HUES64 (cell line): ENCODE measurements at regions not wholly inside any gene's neighbourhood (a gene's known extent, or its start where the extent isn't known, plus 50 kb on each side); places are given as distances from the start of the nearest gene placed in this dataset.
A peak's percentile ranks its signal among the peaks of the same experiment; 100 is the strongest.

ENCODE experiments used
- H3K27ac ChIP-seq: 2 replicates; pipeline ENCODE4 v1.7.0; 2013; ENCODE audit warnings: low read depth, low read length, inconsistent platforms
- H3K27me3 ChIP-seq: 2 replicates; pipeline ENCODE4 v1.6.1; 2013; ENCODE audit warnings: mild to moderate bottlenecking, low read length; ENCODE audit not compliant: insufficient read depth
- H3K36me3 ChIP-seq: 2 replicates; pipeline ENCODE4 v1.6.1; 2013; ENCODE audit warnings: mild to moderate bottlenecking, low read length; ENCODE audit not compliant: insufficient read depth
- H3K4me1 ChIP-seq: 2 replicates; pipeline ENCODE4 v1.6.1; 2013; ENCODE audit warnings: mild to moderate bottlenecking, low read length, moderate library complexity; ENCODE audit not compliant: insufficient read depth
- H3K4me3 ChIP-seq: 2 replicates; pipeline ENCODE4 v1.5.1; 2013; ENCODE audit warnings: mild to moderate bottlenecking, low read length, moderate library complexity
- H3K9ac ChIP-seq: 2 replicates; pipeline ENCODE4 v1.6.1; 2013; ENCODE audit warnings: mild to moderate bottlenecking, low read depth, low read length
- H3K9me3 ChIP-seq: 2 replicates; pipeline ENCODE4 v1.6.1; 2013; ENCODE audit warnings: low read depth, low read length; ENCODE audit not compliant: insufficient read depth
- WGBS: fragments of 150-250, 120-280 bp; methylation state at CpG from one replicate; pipeline ENCODE4 v1.1.7; 2013; ENCODE audit warnings: missing lambda C conversion rate; 5-methylcytosine and 5-hydroxymethylcytosine counted together

DNA sequence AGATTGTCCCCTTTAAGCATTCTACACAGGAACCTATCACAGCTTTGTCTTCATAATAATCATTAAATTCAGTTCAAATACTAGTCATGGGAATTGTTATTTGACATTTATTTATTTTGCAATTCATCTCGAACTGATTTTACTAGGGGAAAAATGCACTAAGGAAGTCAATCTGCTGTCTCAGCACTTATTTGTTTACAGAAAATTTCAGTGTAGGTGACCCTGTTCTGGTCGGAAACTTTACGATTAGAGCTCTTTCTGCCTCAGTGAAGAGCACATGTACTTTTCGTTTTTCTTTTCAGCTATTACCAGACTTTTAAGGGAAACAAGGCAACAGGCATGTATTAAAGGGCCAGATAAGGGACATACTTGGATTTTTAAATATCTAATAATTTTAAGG, 1405.7 kb upstream of the ZEB2 start:
- no peak overlapping the region for H3K27ac ChIP-seq
- H3K27me3 ChIP-seq, result no peaks in the 10 kb centered on the region
- H3K36me3 ChIP-seq, result no peaks in the 10 kb centered on the region
- 100% methylated on average over 4 of the region's 4 CpGs for WGBS
- H3K9ac ChIP-seq, result no peak overlapping the region
- H3K4me1 ChIP-seq, result peaks cover 12% of the 10 kb centered on the region
- no peaks in the 10 kb centered on the region; the same call in 1 of the 2 replicates for H3K9me3 ChIP-seq
- H3K4me3 ChIP-seq, result no peak overlapping the region

DNA sequence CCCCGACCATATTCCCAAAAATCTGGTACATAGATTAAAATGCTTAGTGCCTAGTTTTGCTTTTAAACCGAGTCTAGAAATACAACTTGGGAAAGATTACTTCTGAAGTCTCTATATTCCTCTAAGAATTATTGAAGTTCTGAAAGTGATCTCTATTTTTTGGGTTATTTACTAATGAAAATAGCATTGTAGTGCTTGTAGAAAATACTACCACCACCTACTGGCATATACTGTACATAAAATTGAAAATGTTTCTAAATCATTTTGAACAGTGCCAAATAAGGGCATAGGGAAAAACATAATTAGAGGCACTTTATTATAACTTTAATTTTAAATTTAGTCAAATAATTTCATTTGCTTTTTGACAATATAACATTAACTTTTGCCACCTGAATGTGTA, 1399.6 kb upstream of the ZEB2 start:
- H3K9me3 ChIP-seq, result no peaks in the 10 kb centered on the region
- no peak overlapping the region for H3K4me3 ChIP-seq
- no peaks in the 10 kb centered on the region for H3K27me3 ChIP-seq
- no peak overlapping the region for H3K27ac ChIP-seq
- H3K36me3 ChIP-seq, result no peaks in the 10 kb centered on the region
- no peak overlapping the region for H3K9ac ChIP-seq
- 100% methylated on average over 1 of the region's 2 CpGs for WGBS
- H3K4me1 ChIP-seq, result 0 out of 2 replicates have a peak, but pooled peaks cover 4% of the 10 kb centered on the region

DNA sequence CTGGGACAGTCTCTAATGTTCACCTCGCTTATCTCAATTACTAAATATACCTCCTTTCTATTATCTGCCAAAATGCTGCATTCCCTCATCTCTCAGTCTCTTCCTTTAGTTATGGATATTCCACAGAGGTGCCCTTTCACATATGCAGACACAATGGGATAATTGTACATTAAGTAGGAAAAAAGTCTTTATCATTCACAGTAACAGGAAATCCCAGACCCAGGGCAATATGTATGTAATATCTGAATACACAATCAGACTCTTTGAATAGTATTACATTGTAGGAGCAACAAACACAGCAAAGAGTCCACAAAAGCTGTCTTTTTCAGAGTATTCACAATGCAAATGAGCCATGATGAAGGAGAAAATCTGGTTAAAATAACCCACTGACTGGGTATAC, 1399.0 kb upstream of the ZEB2 start:
- no peak overlapping the region for H3K4me3 ChIP-seq
- no peaks in the 10 kb centered on the region for H3K36me3 ChIP-seq
- 91% methylated on average over 1 of the region's 1 CpG for WGBS
- H3K9me3 ChIP-seq, result no peaks in the 10 kb centered on the region
- H3K27me3 ChIP-seq, result no peaks in the 10 kb centered on the region
- no peak overlapping the region for H3K27ac ChIP-seq
- H3K4me1 ChIP-seq, result 0 out of 2 replicates have a peak, but pooled peaks cover 4% of the 10 kb centered on the region
- no peak overlapping the region for H3K9ac ChIP-seq

DNA sequence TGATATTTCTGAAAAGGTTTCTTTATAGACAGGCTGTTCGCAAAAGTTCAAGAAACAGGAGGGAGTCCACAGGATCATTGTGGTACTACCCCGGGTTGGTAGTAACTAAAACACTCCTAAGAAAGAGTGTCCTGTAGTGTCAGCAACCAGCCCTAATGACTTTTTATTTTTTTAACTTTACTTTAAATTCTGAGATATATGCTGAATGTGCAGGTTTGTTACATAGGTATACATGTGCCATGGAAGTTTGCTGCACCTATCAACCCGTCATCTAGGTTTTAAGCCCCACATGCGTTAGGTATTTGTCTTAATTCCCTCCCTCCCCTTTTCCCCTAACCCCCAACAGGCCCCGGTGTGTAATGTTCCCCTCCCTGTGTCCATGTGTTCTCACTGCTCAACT, 1396.9 kb upstream of the ZEB2 start:
- H3K4me1 ChIP-seq, result 0 out of 2 replicates have a peak, but pooled peaks cover 4% of the 10 kb centered on the region
- no peaks in the 10 kb centered on the region for H3K9me3 ChIP-seq
- H3K36me3 ChIP-seq, result no peaks in the 10 kb centered on the region
- no peak overlapping the region for H3K9ac ChIP-seq
- no peaks in the 10 kb centered on the region for H3K27me3 ChIP-seq
- no peak overlapping the region for H3K27ac ChIP-seq
- 97% methylated on average over 5 of the region's 5 CpGs for WGBS
- H3K4me3 ChIP-seq, result no peak overlapping the region

DNA sequence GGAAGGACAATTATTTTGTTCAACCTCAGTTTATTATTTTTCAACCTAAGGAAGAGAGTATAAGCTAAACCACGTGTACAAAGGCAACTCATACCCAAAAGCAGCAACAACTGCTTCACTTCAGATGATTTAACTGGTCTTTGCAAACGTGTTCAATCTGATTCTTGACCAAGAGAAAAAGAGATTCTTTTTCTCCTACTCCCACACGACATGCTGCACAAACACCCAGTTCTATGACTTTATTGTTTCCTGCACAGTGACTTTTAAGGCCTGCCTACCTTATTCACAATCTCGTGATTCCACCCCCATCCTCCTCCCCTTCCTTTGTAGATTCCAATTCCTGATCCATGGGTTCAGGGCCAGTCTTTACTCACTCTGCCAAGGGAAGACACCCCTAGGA, 1394.8 kb upstream of the ZEB2 start:
- Histone ChIP-seq H3K27ac (no peak overlapping the region), H3K9me3 (no peaks in the 10 kb centered on the region), H3K27me3 (no peaks in the 10 kb centered on the region), H3K4me1 (peaks cover 6% of the 10 kb centered on the region; the same call in 1 of the 2 replicates), H3K9ac (no peak overlapping the region), H3K4me3 (no peak overlapping the region), H3K36me3 (no peaks in the 10 kb centered on the region)
- WGBS, result 89% methylated on average over 4 of the region's 4 CpGs

DNA sequence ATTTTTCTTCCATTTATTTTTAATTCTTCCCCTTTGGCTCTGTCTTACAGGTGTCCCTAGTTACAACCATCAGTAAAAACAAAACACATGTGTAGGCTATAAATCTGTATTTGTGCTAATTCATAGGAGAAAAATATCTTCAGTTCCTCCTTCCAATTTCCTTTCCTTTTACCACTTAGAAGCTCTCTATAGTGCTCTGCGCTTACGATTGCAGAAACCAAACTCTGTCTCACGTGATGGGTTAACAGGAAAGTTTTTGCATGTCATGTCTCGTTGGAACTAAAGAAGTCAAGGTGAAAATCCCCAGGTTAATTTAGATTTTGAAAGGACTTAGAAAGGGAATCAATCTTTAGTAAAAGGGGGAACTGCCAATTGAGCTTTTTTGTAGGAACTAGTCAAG, 1390.5 kb upstream of the ZEB2 start:
- no peaks in the 10 kb centered on the region for H3K9me3 ChIP-seq
- H3K27me3 ChIP-seq, result no peaks in the 10 kb centered on the region

DNA sequence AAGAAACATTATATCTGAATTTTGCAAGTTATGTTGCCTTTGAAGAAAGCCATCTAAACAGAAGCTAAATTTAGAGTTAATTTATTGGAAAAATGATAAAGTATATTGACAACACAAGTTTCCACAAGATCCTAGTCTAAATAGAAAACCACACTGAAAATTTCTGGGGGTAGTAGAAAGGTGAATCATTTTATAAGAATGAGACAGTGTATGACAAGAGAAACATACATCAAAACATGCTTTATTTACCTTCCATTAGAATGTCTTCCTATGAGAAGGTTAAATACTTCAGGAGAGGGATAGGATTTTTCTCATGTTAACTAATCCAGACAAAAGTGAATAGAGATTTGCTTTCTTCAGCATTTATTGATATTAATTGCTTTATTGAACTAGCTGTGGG, 1389.8 kb upstream of the ZEB2 start:
- H3K36me3 ChIP-seq, result no peaks in the 10 kb centered on the region
- no peak overlapping the region for H3K27ac ChIP-seq
- H3K4me3 ChIP-seq, result no peak overlapping the region
- no peaks in the 10 kb centered on the region for H3K9me3 ChIP-seq
- H3K27me3 ChIP-seq, result no peaks in the 10 kb centered on the region
- H3K9ac ChIP-seq, result no peak overlapping the region
- peaks cover 16% of the 10 kb centered on the region for H3K4me1 ChIP-seq

More for the DNA sequence above, 1390.5 kb upstream of the ZEB2 start:
- Histone ChIP-seq H3K4me1 (peaks cover 11% of the 10 kb centered on the region), H3K4me3 (no peak overlapping the region), H3K9ac (no peak overlapping the region), H3K36me3 (no peaks in the 10 kb centered on the region), H3K27ac (no peak overlapping the region)
- WGBS, result 95% methylated on average over 4 of the region's 4 CpGs

DNA sequence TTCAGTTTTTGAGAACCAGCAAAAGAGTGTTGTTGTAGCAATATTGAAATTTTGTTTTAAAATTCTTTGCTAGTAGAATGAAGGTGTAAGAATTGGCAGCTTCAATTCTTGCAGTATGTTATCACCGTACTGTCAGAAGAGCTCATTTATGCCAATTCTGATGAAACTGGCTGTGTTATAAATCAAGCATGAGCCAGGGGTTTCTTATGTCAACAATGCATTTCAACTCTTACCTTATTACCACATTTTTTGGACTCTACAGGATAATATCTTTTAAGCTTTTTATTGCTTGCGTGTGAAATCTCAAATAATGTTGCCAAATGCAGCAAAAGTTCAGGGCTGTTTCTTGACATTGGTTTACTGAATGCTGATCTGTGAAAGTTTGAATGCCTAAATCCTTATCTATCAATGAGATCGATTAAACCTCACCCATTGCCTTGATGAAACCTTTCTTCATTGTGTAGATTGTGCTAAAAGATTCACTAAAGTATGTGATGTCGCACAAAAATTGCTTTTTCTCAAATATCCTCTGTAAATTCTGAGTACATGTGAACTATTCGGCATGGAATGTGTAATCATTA, 1389.3 kb upstream of the ZEB2 start:
- WGBS, result 98% methylated on average over 3 of the region's 5 CpGs
- no peaks in the 10 kb centered on the region for H3K9me3 ChIP-seq
- H3K27ac ChIP-seq, result no peak overlapping the region
- no peak overlapping the region for H3K4me3 ChIP-seq
- no peaks in the 10 kb centered on the region for H3K36me3 ChIP-seq
- H3K27me3 ChIP-seq, result no peaks in the 10 kb centered on the region
- no peak overlapping the region for H3K9ac ChIP-seq
- H3K4me1 ChIP-seq, result peaks cover 16% of the 10 kb centered on the region

DNA sequence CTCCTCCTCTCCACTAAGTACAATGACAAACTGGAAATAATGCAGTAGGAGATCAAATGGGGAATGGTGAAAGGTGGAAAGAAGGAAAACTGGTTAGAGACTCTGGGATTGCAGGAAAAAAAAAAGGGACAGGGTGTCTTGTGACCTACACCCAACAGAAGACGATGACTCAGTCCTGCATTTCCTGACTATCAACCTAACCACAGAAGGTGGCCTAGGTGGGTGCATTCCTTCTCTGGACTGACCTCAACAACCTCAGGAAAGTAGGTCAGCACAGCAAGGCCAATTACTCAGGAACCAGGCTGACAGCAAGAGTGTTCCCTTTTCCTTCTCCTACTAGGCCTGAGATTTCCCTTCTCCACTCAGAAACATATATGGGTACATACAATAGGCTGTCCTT, 1386.4 kb upstream of the ZEB2 start:
- H3K9me3 ChIP-seq, result peaks cover 12% of the 10 kb centered on the region

DNA sequence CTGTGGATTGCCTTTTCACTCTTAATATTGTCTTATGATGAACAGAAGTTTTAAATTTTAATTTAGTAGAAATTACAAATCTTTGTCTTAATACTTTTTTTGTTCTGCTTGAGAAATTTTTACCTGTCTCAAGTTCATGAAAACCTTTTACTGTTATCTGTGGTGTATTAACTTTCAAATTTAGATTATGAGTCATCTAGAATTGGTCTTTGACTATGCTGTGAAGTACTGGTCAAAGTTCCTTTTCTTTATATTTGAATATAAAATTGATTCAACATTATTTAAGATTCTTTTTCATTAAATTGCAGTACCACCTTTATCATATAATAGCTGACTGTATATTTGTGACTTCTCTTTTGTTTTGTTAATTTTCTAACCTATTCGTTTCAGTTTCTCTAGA, 1385.5 kb upstream of the ZEB2 start:
- H3K9me3 ChIP-seq, result peaks cover 17% of the 10 kb centered on the region
- H3K27ac ChIP-seq, result no peak overlapping the region
- H3K9ac ChIP-seq, result no peak overlapping the region
- H3K36me3 ChIP-seq, result no peaks in the 10 kb centered on the region
- H3K4me1 ChIP-seq, result peaks cover 16% of the 10 kb centered on the region
- no CpG with 5 or more reads among the region's 1 CpG for WGBS
- H3K27me3 ChIP-seq, result no peaks in the 10 kb centered on the region
- H3K4me3 ChIP-seq, result no peak overlapping the region

More for the DNA sequence above, 1386.4 kb upstream of the ZEB2 start:
- H3K4me1 ChIP-seq, result peaks cover 16% of the 10 kb centered on the region
- no peaks in the 10 kb centered on the region for H3K27me3 ChIP-seq
- no peak overlapping the region for H3K4me3 ChIP-seq
- no peak overlapping the region for H3K9ac ChIP-seq
- no peaks in the 10 kb centered on the region for H3K36me3 ChIP-seq
- 80% methylated on average over 1 of the region's 1 CpG for WGBS
- 0 out of 2 replicates have a peak overlapping the region, but pooled peaks have one; percentile 3 for H3K27ac ChIP-seq

DNA sequence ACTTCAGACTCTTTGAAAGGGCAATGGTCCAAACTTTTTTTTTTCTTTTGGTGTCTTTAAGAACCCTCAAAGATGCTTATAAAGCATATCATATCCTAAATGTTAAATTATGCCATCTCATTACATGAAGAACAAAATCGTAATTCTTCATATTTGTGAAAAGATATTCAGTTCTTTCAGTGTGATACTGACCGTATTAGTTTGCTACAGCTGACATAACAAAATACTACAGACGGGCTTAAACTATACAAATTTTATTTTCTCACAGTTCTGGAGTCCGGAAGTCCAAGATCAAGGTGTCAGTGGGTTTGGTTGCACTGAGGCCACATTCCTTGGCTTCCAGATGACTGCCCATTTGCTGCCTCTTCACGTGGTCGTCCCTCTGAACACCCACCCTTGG, 1377.2 kb upstream of the ZEB2 start:
- 97% methylated on average over 6 of the region's 6 CpGs for WGBS

DNA sequence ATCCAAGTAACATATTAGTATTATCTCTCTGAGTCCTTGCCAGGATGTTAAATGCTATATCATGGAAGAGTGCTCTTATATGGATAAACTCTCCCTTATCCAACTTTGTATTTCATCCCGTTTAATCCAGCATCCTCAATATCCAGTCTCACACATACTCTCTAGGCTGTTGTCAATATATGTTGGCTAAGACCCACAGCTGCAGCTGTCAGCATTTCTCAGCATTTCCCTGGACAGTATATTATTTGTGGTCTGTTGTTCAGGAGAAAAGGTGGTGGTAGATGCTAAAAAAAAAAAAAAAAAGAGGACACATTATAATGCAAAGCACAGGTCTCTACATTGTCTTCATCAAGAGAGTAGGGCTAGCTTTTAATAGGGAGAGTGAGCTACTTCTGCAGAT, 1368.0 kb upstream of the ZEB2 start:
- Histone ChIP-seq H3K4me3 (no peak overlapping the region), H3K9ac (no peak overlapping the region), H3K9me3 (no peaks in the 10 kb centered on the region), H3K36me3 (no peaks in the 10 kb centered on the region), H3K4me1 (no peaks in the 10 kb centered on the region), H3K27me3 (no peaks in the 10 kb centered on the region), H3K27ac (no peak overlapping the region)
- 100% methylated on average over 1 of the region's 1 CpG for WGBS

More for the DNA sequence above, 1377.2 kb upstream of the ZEB2 start:
- no peaks in the 10 kb centered on the region for H3K4me1 ChIP-seq
- no peaks in the 10 kb centered on the region for H3K27me3 ChIP-seq
- H3K36me3 ChIP-seq, result no peaks in the 10 kb centered on the region
- no peak overlapping the region for H3K4me3 ChIP-seq
- H3K27ac ChIP-seq, result no peak overlapping the region
- no peak overlapping the region for H3K9ac ChIP-seq
- peaks cover 12% of the 10 kb centered on the region for H3K9me3 ChIP-seq
